CD4-positive, alpha-beta T cell treated with Interleukin-6 at 100 ng/mL for 8 hours (primary cell): ENCODE measurements at regions not wholly inside any gene's neighbourhood (a gene's known extent, or its start where the extent isn't known, plus 50 kb on each side); places are given as distances from the start of the nearest gene placed in this dataset.
A peak's percentile ranks its signal among the peaks of the same experiment; 100 is the strongest.

Experiments
- DNase-seq: peaks from one replicate; pipeline ENCODE4 v3.0.0-alpha.2; 2020; ENCODE audit warnings: mixed read lengths, low spot score

GRCh38 chr9:91100878-91101450 is 260.8 kb downstream of the AUH start:
- DNase-seq, result no peak

GRCh38 chr9:91101611-91102168 is 260.0 kb downstream of the AUH start:
- DNase-seq, result peak; percentile 80

GRCh38 chr9:91102269-91102668 is 259.4 kb downstream of the AUH start:
- no peak for DNase-seq

DNA sequence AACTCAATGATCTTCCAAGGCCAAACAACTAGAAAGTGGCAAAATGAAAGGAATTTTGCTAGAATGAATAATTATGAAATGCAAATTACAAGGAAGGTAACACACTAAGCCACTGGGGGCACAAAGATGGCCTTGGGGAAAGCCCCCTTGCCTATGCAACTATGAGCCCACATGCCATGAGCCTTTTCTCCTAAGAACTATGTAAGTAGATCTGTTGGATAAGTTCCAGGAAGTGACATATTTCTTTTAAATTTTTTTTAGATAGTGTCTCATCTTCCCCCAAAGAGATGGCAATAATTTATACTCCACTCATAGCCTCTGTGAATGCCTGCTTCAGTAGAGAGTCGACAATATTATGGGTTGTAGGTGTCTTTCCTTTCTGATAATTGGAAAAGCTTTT is 257.8 kb downstream of the AUH start:
- DNase-seq, result no peak

GRCh38 chr9:91106415-91107081 is 255.2 kb downstream of the AUH start:
- no peak for DNase-seq

DNA sequence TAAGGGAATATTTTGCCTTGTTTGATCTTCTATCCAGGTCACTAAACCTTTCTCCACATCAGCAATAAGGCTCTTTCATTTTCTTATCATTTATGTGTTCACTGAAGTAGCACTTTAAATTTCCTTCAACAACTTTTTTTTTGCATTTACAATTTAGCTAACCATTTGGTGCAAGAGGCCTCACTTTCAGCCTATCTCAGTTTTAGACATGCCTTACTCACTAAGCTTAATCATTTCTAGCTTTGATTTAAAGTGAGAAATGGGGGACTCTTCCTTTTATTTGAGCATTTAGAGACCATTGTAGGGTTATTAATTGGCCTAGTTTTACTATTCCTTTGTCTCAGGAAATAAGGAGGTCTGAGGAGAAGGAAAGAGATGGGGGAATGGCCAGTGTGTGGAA is 250.5 kb downstream of the AUH start:
- DNase-seq, result no peak

- no peak for DNase-seq
Observed at GRCh38 chr9:91111876-91112275, 249.8 kb downstream of the AUH start.

GRCh38 chr9:91113016-91113415 is 248.7 kb downstream of the AUH start:
- DNase-seq, result no peak

GRCh38 chr9:91114450-91114849 is 247.3 kb downstream of the AUH start:
- no peak for DNase-seq

- DNase-seq, result no peak
Observed at GRCh38 chr9:91116211-91116610, 245.5 kb downstream of the AUH start.

GRCh38 chr9:91116711-91117110 is 245.0 kb downstream of the AUH start:
- DNase-seq, result no peak

- no peak for DNase-seq
Observed at GRCh38 chr9:91117474-91117891, 244.2 kb downstream of the AUH start.

DNA sequence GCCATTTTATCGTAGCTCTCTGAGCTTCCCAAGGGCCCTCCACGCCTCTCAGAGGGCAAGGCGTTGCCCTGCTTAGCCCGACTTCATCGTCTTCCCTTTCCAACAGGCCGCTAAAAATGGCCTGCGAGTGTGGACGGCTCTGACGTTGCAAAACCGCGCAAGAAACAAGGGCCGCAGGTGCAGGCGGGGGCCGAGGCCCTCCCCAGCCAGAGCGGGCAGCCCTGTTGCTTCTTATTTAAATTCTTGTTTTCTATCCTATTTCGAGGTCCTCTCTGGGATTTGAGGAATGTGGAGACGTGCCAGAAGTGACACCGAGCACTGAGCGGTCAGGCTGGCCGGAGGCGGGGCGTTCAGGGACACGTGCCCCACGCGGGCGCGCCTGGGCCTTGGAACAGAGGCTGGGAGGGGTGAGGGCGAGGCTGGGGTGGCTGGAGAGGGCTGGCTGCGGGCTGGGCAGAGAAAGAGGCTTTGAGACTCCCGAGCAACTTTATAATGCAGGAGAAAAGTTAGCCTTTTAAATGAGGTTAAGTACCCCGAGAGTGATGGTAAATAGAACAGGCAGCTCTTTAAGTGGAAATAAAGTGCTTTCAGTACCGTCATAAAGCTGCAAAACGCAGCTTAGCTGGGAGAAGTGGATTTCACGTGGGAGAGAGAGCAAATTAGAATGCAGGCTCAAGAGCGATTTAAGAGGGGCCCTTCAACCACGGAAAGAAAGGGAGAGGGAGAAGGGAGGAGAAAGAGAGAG is 243.6 kb downstream of the AUH start:
- DNase-seq, result no peak

GRCh38 chr9:91118704-91119025 is 243.1 kb downstream of the AUH start:
- no peak for DNase-seq

DNA sequence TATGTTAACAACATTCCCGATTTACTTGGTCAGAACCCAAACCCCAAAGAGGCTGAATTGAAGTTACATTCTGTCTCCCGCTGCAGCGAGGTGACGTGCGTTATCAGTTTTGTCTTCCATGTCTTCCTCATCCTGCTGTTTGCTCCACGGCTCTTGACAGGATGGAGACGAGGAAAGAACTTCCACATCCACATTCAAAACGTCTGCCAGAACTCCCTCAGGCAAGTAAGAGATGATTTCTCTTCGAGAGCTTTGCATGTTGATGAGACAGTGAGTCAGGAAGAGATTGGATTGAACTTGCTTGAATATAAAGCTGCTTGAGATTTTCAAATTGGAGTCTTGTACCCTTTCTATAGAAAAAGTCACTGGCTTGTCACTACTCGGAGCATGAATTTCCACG is 242.6 kb downstream of the AUH start:
- no peak for DNase-seq

GRCh38 chr9:91119679-91120078 is 242.0 kb downstream of the AUH start:
- no peak for DNase-seq

GRCh38 chr9:91120200-91120599 is 241.5 kb downstream of the AUH start:
- no peak for DNase-seq

DNA sequence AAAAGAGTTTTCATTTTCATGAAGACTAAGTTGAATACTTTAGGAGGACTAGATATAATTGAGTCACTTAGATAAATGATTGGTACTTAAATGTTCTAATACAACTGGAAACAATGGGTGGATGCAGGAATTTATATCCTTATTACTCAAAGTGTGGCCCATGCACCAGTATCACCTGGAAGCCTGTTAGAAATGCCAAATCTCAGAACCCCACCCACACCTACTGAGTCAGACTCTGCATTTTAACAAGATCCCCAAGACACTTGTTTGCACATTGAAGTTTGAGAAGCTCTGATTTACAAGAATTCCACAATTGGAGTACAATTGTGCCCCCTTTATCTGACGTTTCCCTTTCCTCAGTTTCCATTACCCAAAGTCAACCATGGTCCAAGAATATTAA is 239.0 kb downstream of the AUH start:
- no peak for DNase-seq

DNA sequence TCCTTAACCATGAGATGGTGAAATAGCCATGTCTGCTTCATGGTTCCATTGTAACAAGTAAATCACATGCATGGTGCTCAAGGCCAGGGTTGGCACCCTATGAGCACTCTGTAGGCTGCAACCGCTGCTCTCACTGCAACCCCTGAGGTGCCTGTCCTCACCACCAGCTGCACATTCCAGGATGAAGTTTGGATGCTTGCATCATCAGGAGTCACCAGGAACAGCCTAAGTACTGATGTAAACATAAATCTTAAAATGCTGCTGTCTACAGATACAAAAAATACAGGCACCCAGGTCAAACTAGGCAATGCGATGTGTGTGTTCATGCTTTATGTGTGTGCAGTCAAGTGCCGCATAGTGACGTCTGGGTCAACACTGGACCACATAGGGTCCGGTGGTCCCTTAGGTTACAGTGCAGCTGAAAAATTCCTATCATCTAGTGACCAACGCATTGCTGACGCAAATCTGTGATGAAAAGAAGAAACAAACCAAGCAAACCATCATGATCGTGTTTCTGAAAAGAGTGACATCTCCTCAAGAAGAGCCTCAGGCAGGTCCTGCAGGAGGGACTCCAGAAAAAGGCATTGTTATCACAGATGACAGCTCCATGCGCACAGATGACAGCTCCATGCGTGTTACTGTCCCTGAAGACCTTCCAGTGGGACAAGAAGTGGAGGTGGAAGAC is 234.8 kb downstream of the AUH start:
- no peak for DNase-seq

- DNase-seq, result no peak
Observed at GRCh38 chr9:91127653-91128052, 234.1 kb downstream of the AUH start.

- no peak for DNase-seq
Observed at GRCh38 chr9:91130796-91131318, 230.9 kb downstream of the AUH start.

DNA sequence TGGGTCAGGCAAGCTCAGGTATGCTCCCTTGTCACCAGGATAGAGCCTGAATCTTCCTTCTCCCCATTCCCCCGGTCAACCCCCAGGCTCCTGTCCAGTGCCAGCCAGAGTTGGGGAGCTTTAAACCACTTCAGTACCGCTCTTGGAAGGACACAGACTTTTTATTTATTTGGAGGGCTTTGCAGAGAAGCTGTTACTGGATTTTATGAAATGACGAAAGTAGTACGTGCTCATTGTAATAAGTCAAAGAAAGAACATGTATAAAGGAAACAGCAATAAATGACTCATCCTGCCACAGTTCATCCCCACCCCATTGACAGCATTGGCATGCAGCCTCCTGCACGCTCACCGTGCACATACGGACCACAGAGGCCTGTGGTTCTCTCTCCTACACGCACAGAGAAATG is 230.3 kb downstream of the AUH start:
- DNase-seq, result peak; percentile 28
